ENCODE measurements at regions not wholly inside any gene's neighbourhood (a gene's known extent, or its start where the extent isn't known, plus 50 kb on each side); places are given as distances from the start of the nearest gene placed in this dataset.

- RAD21 ChIA-PET (ENCODE audit: unreplicated experiment): interaction anchor here (0.5 kb wide), 1 partner anchor 246 kb away, joined by 3 read pairs; no protein-coding TSS in a partner anchor
- ATAC-seq: no peak
- Histone ChIP-seq H3K4me2 (ENCODE audit: control insufficient read depth, insufficient read depth) (no peak overlapping the region), H3K4me1 (ENCODE audit: control insufficient read depth, insufficient read depth, low read length) (no peaks in the 10 kb centered on the region), H3K9me3 (replicated peaks; ENCODE audit: control insufficient read depth, insufficient read depth, low read length) (no peaks in the 10 kb centered on the region), H3K4me3 (no peak overlapping the region), H3K9ac (ENCODE audit: control insufficient read depth, insufficient read depth, low read length) (no peak overlapping the region), H4K20me1 (ENCODE audit: control insufficient read depth, insufficient read depth) (no peaks in the 10 kb centered on the region), H3K27me3 (replicated peaks in 1 of 2; ENCODE audit: control insufficient read depth in 2 of 2, insufficient read depth in 2 of 2, low read length in 1 of 2) (no peaks in the 10 kb centered on the region), H2AFZ (ENCODE audit: control insufficient read depth, low read depth, low read length) (no peak overlapping the region), H3K79me2 (ENCODE audit: control insufficient read depth, insufficient read depth, low read length) (no peaks in the 10 kb centered on the region), H3K27ac (ENCODE audit: control insufficient read depth, insufficient read depth) (no peak overlapping the region), H3K36me3 (ENCODE audit: control insufficient read depth in 2 of 2, insufficient read depth in 2 of 2, low read length in 1 of 2) (no peaks in the 10 kb centered on the region)
- WGBS (ENCODE audit: insufficient coverage, insufficient replicate concordance, low lambda C conversion rate, missing lambda C conversion rate): 21% methylated on average over 10 of the region's 10 CpGs
- intact Hi-C loops (cut with micrococcal nuclease; ENCODE audit: unreplicated experiment) (no loop called here), in situ Hi-C loops (cut with MboI) (no loop called here)
- BruUV-seq (replicated peaks): no TSS peak
- FAIRE-seq: no peak
- CTCF ChIA-PET: no interaction called here
- SMC1A ChIA-PET (ENCODE audit: uncharacterized antibody, unreplicated experiment): no interaction called here
- no peak for TF ChIP-seq FOXM1 (IDR thresholded peaks at IDR 0.05; ENCODE audit: low read depth, low read length)
- TF ChIP-seq CBFB (IDR thresholded peaks at IDR 0.05; ENCODE audit: low read depth): no peak
- no peak for TF ChIP-seq SMARCA5 (IDR thresholded peaks at IDR 0.05)
- no peak for TF ChIP-seq CTCF (IDR thresholded peaks at IDR 0.05 in 2 of 3, conservative IDR thresholded peaks at IDR 0.05 in 1 of 3; ENCODE audit: control insufficient read depth in 2 of 3, extremely low read depth in 1 of 3, insufficient read depth in 1 of 3, low read depth in 3 of 3, low read length in 3 of 3)
- no peak for TF ChIP-seq JUNB (IDR thresholded peaks at IDR 0.05)
- no peak for TF ChIP-seq IKZF2 (IDR thresholded peaks at IDR 0.05)
- no peak for TF ChIP-seq MLLT1 (IDR thresholded peaks at IDR 0.05)
- TF ChIP-seq LARP7 (IDR thresholded peaks at IDR 0.05): no peak
- no peak for TF ChIP-seq MXI1 (IDR thresholded peaks at IDR 0.05; ENCODE audit: low read depth, low read length)
- TF ChIP-seq NFYB (IDR thresholded peaks at IDR 0.05; ENCODE audit: insufficient read depth, low read depth, low read length): no peak
- no peak for TF ChIP-seq BCL3 (IDR thresholded peaks at IDR 0.05; ENCODE audit: borderline replicate concordance, insufficient read depth, low read depth, low read length, poor library complexity, severe bottlenecking)
- no peak for TF ChIP-seq ZNF217 (IDR thresholded peaks at IDR 0.05)
- no peak for TF ChIP-seq NFIC (IDR thresholded peaks at IDR 0.05; ENCODE audit: low read depth, low read length)
- DNase-seq (ENCODE audit: low read depth, low spot score): no peak
- POLR2A ChIA-PET: no interaction called here
Observed at GRCh38 chr10:21125471-21126228, 228.5 kb upstream of the NEBL start.
